ENCODE measurements at regions not wholly inside any gene's neighbourhood (a gene's known extent, or its start where the extent isn't known, plus 50 kb on each side); places are given as distances from the start of the nearest gene placed in this dataset.

DNA sequence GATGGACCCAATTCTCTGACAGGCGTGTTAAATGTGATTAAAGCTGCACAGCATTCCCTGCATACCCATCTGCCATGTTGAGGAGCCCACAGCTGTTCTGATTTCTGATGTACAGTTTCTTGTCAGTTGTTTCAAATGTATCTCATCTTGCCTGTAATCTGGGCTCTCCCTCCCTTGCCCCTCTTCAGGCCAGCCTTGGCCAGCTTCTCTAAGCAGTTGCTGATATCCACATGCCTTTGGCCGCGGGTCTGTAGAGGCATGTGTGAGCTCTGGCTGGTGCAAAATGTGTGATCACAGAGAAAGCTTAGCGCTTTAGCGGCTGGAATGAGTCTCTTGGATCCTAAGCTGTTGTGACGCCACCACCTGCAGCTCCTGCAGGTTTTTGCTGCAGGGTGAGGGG, 332.0 kb downstream of the MLLT3 start (continued):
- TF ChIP-seq, protein P1, sequence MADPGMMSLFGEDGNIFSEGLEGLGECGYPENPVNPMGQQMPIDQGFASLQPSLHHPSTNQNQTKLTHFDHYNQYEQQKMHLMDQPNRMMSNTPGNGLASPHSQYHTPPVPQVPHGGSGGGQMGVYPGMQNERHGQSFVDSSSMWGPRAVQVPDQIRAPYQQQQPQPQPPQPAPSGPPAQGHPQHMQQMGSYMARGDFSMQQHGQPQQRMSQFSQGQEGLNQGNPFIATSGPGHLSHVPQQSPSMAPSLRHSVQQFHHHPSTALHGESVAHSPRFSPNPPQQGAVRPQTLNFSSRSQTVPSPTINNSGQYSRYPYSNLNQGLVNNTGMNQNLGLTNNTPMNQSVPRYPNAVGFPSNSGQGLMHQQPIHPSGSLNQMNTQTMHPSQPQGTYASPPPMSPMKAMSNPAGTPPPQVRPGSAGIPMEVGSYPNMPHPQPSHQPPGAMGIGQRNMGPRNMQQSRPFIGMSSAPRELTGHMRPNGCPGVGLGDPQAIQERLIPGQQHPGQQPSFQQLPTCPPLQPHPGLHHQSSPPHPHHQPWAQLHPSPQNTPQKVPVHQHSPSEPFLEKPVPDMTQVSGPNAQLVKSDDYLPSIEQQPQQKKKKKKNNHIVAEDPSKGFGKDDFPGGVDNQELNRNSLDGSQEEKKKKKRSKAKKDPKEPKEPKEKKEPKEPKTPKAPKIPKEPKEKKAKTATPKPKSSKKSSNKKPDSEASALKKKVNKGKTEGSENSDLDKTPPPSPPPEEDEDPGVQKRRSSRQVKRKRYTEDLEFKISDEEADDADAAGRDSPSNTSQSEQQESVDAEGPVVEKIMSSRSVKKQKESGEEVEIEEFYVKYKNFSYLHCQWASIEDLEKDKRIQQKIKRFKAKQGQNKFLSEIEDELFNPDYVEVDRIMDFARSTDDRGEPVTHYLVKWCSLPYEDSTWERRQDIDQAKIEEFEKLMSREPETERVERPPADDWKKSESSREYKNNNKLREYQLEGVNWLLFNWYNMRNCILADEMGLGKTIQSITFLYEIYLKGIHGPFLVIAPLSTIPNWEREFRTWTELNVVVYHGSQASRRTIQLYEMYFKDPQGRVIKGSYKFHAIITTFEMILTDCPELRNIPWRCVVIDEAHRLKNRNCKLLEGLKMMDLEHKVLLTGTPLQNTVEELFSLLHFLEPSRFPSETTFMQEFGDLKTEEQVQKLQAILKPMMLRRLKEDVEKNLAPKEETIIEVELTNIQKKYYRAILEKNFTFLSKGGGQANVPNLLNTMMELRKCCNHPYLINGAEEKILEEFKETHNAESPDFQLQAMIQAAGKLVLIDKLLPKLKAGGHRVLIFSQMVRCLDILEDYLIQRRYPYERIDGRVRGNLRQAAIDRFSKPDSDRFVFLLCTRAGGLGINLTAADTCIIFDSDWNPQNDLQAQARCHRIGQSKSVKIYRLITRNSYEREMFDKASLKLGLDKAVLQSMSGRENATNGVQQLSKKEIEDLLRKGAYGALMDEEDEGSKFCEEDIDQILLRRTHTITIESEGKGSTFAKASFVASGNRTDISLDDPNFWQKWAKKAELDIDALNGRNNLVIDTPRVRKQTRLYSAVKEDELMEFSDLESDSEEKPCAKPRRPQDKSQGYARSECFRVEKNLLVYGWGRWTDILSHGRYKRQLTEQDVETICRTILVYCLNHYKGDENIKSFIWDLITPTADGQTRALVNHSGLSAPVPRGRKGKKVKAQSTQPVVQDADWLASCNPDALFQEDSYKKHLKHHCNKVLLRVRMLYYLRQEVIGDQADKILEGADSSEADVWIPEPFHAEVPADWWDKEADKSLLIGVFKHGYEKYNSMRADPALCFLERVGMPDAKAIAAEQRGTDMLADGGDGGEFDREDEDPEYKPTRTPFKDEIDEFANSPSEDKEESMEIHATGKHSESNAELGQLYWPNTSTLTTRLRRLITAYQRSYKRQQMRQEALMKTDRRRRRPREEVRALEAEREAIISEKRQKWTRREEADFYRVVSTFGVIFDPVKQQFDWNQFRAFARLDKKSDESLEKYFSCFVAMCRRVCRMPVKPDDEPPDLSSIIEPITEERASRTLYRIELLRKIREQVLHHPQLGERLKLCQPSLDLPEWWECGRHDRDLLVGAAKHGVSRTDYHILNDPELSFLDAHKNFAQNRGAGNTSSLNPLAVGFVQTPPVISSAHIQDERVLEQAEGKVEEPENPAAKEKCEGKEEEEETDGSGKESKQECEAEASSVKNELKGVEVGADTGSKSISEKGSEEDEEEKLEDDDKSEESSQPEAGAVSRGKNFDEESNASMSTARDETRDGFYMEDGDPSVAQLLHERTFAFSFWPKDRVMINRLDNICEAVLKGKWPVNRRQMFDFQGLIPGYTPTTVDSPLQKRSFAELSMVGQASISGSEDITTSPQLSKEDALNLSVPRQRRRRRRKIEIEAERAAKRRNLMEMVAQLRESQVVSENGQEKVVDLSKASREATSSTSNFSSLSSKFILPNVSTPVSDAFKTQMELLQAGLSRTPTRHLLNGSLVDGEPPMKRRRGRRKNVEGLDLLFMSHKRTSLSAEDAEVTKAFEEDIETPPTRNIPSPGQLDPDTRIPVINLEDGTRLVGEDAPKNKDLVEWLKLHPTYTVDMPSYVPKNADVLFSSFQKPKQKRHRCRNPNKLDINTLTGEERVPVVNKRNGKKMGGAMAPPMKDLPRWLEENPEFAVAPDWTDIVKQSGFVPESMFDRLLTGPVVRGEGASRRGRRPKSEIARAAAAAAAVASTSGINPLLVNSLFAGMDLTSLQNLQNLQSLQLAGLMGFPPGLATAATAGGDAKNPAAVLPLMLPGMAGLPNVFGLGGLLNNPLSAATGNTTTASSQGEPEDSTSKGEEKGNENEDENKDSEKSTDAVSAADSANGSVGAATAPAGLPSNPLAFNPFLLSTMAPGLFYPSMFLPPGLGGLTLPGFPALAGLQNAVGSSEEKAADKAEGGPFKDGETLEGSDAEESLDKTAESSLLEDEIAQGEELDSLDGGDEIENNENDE (IDR thresholded peaks at IDR 0.05; ENCODE audit: insufficient replicate concordance, low read length), result no peak
- TF ChIP-seq E2F6 (IDR thresholded peaks at IDR 0.05) (no peak), GTF2F1 (IDR thresholded peaks at IDR 0.05; ENCODE audit: borderline replicate concordance, low read depth, low read length) (no peak), KDM1A (IDR thresholded peaks at IDR 0.05; ENCODE audit: borderline replicate concordance, low read length) (no peak), TEAD4 (IDR thresholded peaks at IDR 0.05; ENCODE audit: low read depth, low read length) (no peak), SP4 (IDR thresholded peaks at IDR 0.05; ENCODE audit: low read length) (no peak), SAP30 (IDR thresholded peaks at IDR 0.05; ENCODE audit: insufficient read depth, insufficient replicate concordance, low read length) (no peak), ATF2 (IDR thresholded peaks at IDR 0.05; ENCODE audit: low read length) (no peak), JUN (IDR thresholded peaks at IDR 0.05; ENCODE audit: low read depth, low read length) (no peak)

All from H1 (cell line).